Suprapubic skin (tissue), 4 donors: ENCODE measurements at regions not wholly inside any gene's neighbourhood (a gene's known extent, or its start where the extent isn't known, plus 50 kb on each side); places are given as distances from the start of the nearest gene placed in this dataset.
A peak's percentile ranks its signal among the peaks of the same experiment; 100 is the strongest.

Source experiments
- CTCF ChIP-seq, 2 donors: fragments of 200-600 bp in 1 of 2; fragments of 450-650 bp in 1 of 2; sonication (generic) in 1 of 2; IDR thresholded peaks; one replicate each; pipeline ENCODE4 v1.5.1; 2016 to 2019; ENCODE audit warnings: antibody characterized with exemption in 2 of 2, mild to moderate bottlenecking in 1 of 2, moderate library complexity in 1 of 2
- POLR2A ChIP-seq, 2 donors: fragments of 450-650 bp; IDR thresholded peaks; one replicate each; pipeline ENCODE4 v1.6.1; 2017; ENCODE audit warnings: antibody characterized with exemption in 2 of 2, mild to moderate bottlenecking in 2 of 2, moderate library complexity in 2 of 2
- POLR2AphosphoS5 ChIP-seq, 3 donors: sonication (generic); formaldehyde crosslinking; IDR thresholded peaks; one replicate each; pipeline ENCODE4 v1.6.1; 2017; ENCODE audit warnings: antibody characterized with exemption in 3 of 3

DNA sequence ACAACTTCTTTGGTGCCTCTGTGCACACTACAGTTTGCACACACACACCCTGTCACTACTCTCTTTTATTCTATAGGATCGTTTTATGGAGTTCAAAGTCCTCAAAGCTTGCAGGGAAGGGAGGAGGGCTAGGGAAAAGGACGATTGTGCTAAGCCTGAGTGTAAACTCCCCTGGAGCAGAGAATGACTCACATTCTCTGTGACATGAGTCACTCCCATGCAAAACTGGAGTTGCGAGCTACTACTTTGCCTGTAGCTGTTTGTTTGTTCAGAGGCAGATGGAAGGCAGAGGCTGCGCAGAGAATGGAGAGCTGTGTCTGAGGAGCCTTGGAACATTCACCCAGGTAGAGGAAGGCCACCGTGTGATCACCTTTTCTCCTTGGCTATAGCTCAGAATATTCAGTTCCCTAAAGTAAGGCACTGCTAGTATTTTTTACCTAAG, 80.5 kb upstream of the MBNL2 start:
- TF ChIP-seq CTCF (IDR thresholded peaks at IDR 0.05) (no peak), POLR2A (IDR thresholded peaks at IDR 0.05) (no peak), POLR2AphosphoS5 (IDR thresholded peaks at IDR 0.05) (peak in 1 of 3 donors; percentile 63)
